Loucy (cell line): ENCODE measurements at regions not wholly inside any gene's neighbourhood (a gene's known extent, or its start where the extent isn't known, plus 50 kb on each side); places are given as distances from the start of the nearest gene placed in this dataset.

ENCODE experiments used
- CTCF ChIP-seq: fragments of 200-600 bp; sonication (generic); conservative IDR thresholded peaks from 2 replicates; pipeline ENCODE4 v1.5.1; 2014; ENCODE audit warnings: mild to moderate bottlenecking, antibody characterized with exemption, low read length
- EZH2phosphoT487 ChIP-seq: fragments of 200-600 bp; IDR thresholded peaks from 2 replicates; pipeline ENCODE4 v1.6.1; 2018; ENCODE audit warnings: antibody characterized with exemption, mild to moderate bottlenecking, moderate library complexity, borderline replicate concordance

- TF ChIP-seq CTCF (no peak), EZH2phosphoT487 (no peak)
Observed at GRCh38 chr7:51785171-51785570, 468.6 kb upstream of the COBL start.
